IMR-90 (cell line): ENCODE measurements at regions not wholly inside any gene's neighbourhood (a gene's known extent, or its start where the extent isn't known, plus 50 kb on each side); places are given as distances from the start of the nearest gene placed in this dataset.

ENCODE experiments used
- ATAC-seq: fragments of 200-7000 bp; cut with Tn5 transposase; 2 replicates; pipeline ENCODE4 v1.9.1; 2020; ENCODE audit warnings: low read depth, mild to moderate bottlenecking, moderate library complexity
- BruUV-seq: library from RNA; stranded (reverse); fragments of 400-500 nt; replicated peaks from 2 replicates; lab custom pipeline; 2021; lab: Mats Ljungman, UMichigan
- CTCF ChIA-PET: fragments of 300-600 bp; formaldehyde crosslinking; extraction: SDS; loops from one replicate; lab custom pipeline; 2021; ENCODE audit warnings: antibody characterized with exemption; lab: Yijun Ruan, JAX
- POLR2A ChIA-PET: fragments of 300-600 bp; sonication (Branson Sonifier 250); formaldehyde crosslinking; loops from one replicate; lab custom pipeline; 2022; ENCODE audit warnings: antibody characterized with exemption; ENCODE audit not compliant: unreplicated experiment; lab: Charles Lee
- DNase-seq: peaks from one replicate; pipeline ENCODE4 v3.0.0; 2013
- H2AFZ ChIP-seq: replicated peaks from 2 replicates; pipeline ENCODE3; 2013; ENCODE audit warnings: low read length, mild to moderate bottlenecking; ENCODE audit not compliant: poor library complexity
- H2AK5ac ChIP-seq: 2 replicates; pipeline ENCODE4 v1.6.1; 2013; ENCODE audit warnings: low read depth, low read length, inconsistent platforms
- H2AK9ac ChIP-seq: replicated peaks from 2 replicates; pipeline ENCODE3; 2013; ENCODE audit warnings: mild to moderate bottlenecking, low read depth, low read length, moderate library complexity; ENCODE audit not compliant: poor library complexity
- H2BK120ac ChIP-seq: 2 replicates; pipeline ENCODE4 v1.6.1; 2013; ENCODE audit warnings: low read depth, low read length, inconsistent platforms
- H2BK15ac ChIP-seq: 3 replicates; pipeline ENCODE4 v1.6.1; 2013; ENCODE audit warnings: low read depth, low read length, inconsistent platforms
- H2BK20ac ChIP-seq: 2 replicates; pipeline ENCODE4 v1.6.1; 2013; ENCODE audit warnings: low read depth, mild to moderate bottlenecking, inconsistent platforms, low read length, moderate library complexity
- H2BK5ac ChIP-seq: 2 replicates; pipeline ENCODE4 v1.6.1; 2013; ENCODE audit warnings: mild to moderate bottlenecking, low read depth, low read length, inconsistent platforms; ENCODE audit not compliant: poor library complexity, severe bottlenecking
- H3K14ac ChIP-seq: replicated peaks from 2 replicates; pipeline ENCODE4 v1.6.1; 2013; ENCODE audit warnings: low read depth, low read length, inconsistent platforms
- H3K18ac ChIP-seq: 2 replicates; pipeline ENCODE4 v1.6.1; 2013; ENCODE audit warnings: low read depth, low read length, control low read depth
- H3K23ac ChIP-seq: 2 replicates; pipeline ENCODE4 v1.6.1; 2013; ENCODE audit warnings: low read depth, low read length, inconsistent platforms
- H3K27ac ChIP-seq: 2 replicates; pipeline ENCODE4 v1.5.1; 2013; ENCODE audit warnings: mild to moderate bottlenecking, control low read depth, low read length; ENCODE audit not compliant: insufficient read depth
- H3K27me3 ChIP-seq: 2 replicates; pipeline ENCODE4 v1.6.1; 2013; ENCODE audit warnings: low read length; ENCODE audit not compliant: control insufficient read depth, insufficient read depth
- H3K36me3 ChIP-seq: 2 replicates; pipeline ENCODE4 v1.6.1; 2013; ENCODE audit warnings: low read length, mixed read lengths; ENCODE audit not compliant: control insufficient read depth, insufficient read depth
- H3K4ac ChIP-seq: 2 replicates; pipeline ENCODE4 v1.6.1; 2013; ENCODE audit warnings: low read depth, low read length, inconsistent platforms
- H3K4me1 ChIP-seq: 2 replicates; pipeline ENCODE4 v1.6.1; 2013; ENCODE audit warnings: low read length, mixed read lengths; ENCODE audit not compliant: control insufficient read depth, insufficient read depth
- H3K4me2 ChIP-seq: 2 replicates; pipeline ENCODE4 v1.6.1; 2013; ENCODE audit warnings: low read depth, mild to moderate bottlenecking, control low read depth, low read length, moderate library complexity
- H3K4me3 ChIP-seq: 2 replicates; pipeline ENCODE4 v1.5.1; 2013; ENCODE audit warnings: low read depth, mild to moderate bottlenecking, control low read depth, low read length, moderate library complexity; ENCODE audit not compliant: insufficient read depth
- H3K56ac ChIP-seq: 2 replicates; pipeline ENCODE4 v1.6.1; 2013; ENCODE audit warnings: low read length, inconsistent platforms; ENCODE audit not compliant: insufficient read depth; ENCODE audit errors: extremely low read depth
- H3K79me1 ChIP-seq, 2 experiments: 2 replicates each; pipeline ENCODE4 v1.6.1; 2013; ENCODE audit warnings: low read length in 2 of 2, inconsistent platforms in 1 of 2, low read depth in 1 of 2
- H3K9ac ChIP-seq: 2 replicates; pipeline ENCODE4 v1.6.1; 2013; ENCODE audit warnings: low read depth, low read length, control low read depth
- H3K9me1 ChIP-seq: 2 replicates; pipeline ENCODE4 v1.6.1; 2013; ENCODE audit warnings: low read length, inconsistent platforms; ENCODE audit not compliant: insufficient read depth
- H3K9me3 ChIP-seq: 2 replicates; pipeline ENCODE4 v1.6.1; 2013; ENCODE audit warnings: low read length; ENCODE audit not compliant: control insufficient read depth, insufficient read depth
- H4K20me1 ChIP-seq: 2 replicates; pipeline ENCODE4 v1.6.1; 2013; ENCODE audit warnings: low read length, inconsistent platforms; ENCODE audit not compliant: insufficient read depth
- H4K5ac ChIP-seq: 2 replicates; pipeline ENCODE4 v1.6.1; 2013; ENCODE audit warnings: mild to moderate bottlenecking, low read depth, low read length, control low read depth
- H4K8ac ChIP-seq, 2 experiments: 2 replicates each; pipeline ENCODE4 v1.6.1; 2013; ENCODE audit warnings: low read depth in 2 of 2, low read length in 2 of 2, control low read depth in 1 of 2, inconsistent platforms in 1 of 2
- H4K91ac ChIP-seq: 2 replicates; pipeline ENCODE4 v1.6.1; 2013; ENCODE audit warnings: low read depth, low read length, inconsistent platforms; ENCODE audit not compliant: insufficient read depth
- RAD21 ChIP-seq: IDR thresholded peaks from 2 replicates; pipeline ENCODE4 v1.6.1; 2012; ENCODE audit warnings: low read length, improper control_type of control experiment
- WGBS, 2 experiments: methylation state at CpG; one replicate each; pipeline versions ENCODE4 v1.1.5 to v1.1.7; 2013; ENCODE audit warnings: missing lambda C conversion rate in 2 of 2; ENCODE audit not compliant: insufficient read length in 1 of 2; ENCODE audit errors: extremely low coverage in 2 of 2; 5-methylcytosine and 5-hydroxymethylcytosine counted together
- dilution Hi-C: fragments of 300-500 bp; cut with HindIII; formaldehyde crosslinking; loops from one replicate; pipeline ENCODE4 v1.14.3; 2018; ENCODE audit warnings: low sequenced_read_pairs; ENCODE audit not compliant: unreplicated experiment
- in situ Hi-C: fragments of 300-500 bp; cut with MboI; formaldehyde crosslinking; loops from 3 replicates; pipeline ENCODE4 v1.14.3; 2019; ENCODE audit warnings: low sequenced_read_pairs, inconsistent platforms, mixed read lengths
- intact Hi-C: fragments of 100-400 bp; cut with micrococcal nuclease; formaldehyde crosslinking; loops from 2 replicates; pipeline ENCODE4 v1.10.0; 2022

- intact Hi-C loops = no loop called here
Measured at GRCh38 chr16:49972961-49973360, 52.1 kb upstream of the CNEP1R1 start.

More at GRCh38 chr16:49972961-49973360, 52.1 kb upstream of the CNEP1R1 start:
- no TSS peak for BruUV-seq
- Histone ChIP-seq H2BK15ac (no peak overlapping the region), H4K91ac (no peak overlapping the region), H3K27me3 (peaks cover 9% of the 10 kb centered on the region), H2BK20ac (no peak overlapping the region), H3K23ac (no peak overlapping the region), H2AK5ac (no peak overlapping the region), H3K9me1 (no peaks in the 10 kb centered on the region), H2BK120ac (no peak overlapping the region), H3K4me3 (no peak overlapping the region), H2BK5ac (no peak overlapping the region), H3K27ac (no peak overlapping the region), H4K5ac (no peak overlapping the region), H3K4me2 (no peak overlapping the region), H3K14ac (no peak overlapping the region), H4K8ac (no peak overlapping the region), H3K18ac (no peak overlapping the region), H3K4ac (no peak overlapping the region), H2AK9ac (no peak overlapping the region), H3K9ac (no peak overlapping the region), H2AFZ (no peak overlapping the region), H3K56ac (no peak overlapping the region), H3K9me3 (no peaks in the 10 kb centered on the region), H3K4me1 (no peaks in the 10 kb centered on the region), H3K79me1 (no peaks in the 10 kb centered on the region), H3K36me3 (no peaks in the 10 kb centered on the region), H4K20me1 (no peaks in the 10 kb centered on the region)
- TF ChIP-seq RAD21 = no peak
- POLR2A ChIA-PET = no interaction called here
- CTCF ChIA-PET = interaction anchor here (0.9 kb wide), 1 partner anchor 15 kb away, joined by 3 read pairs; no protein-coding TSS in a partner anchor
- 66% methylated on average over 6 of the region's 9 CpGs; no CpG with 5 or more reads in 1 of the 2 experiments for WGBS, 2 experiments
- in situ Hi-C loops (no loop called here), dilution Hi-C loops (no loop called here)
- ATAC-seq = no peak
- no peak for DNase-seq
